CD4-positive, alpha-beta T cell treated with Interleukin-17A for 1 hour (primary cell): ENCODE measurements at regions not wholly inside any gene's neighbourhood (a gene's known extent, or its start where the extent isn't known, plus 50 kb on each side); places are given as distances from the start of the nearest gene placed in this dataset.
A peak's percentile ranks its signal among the peaks of the same experiment; 100 is the strongest.
"Not testable (repeated sequence)": the region's sequence is repeated elsewhere in the genome, so short reads cannot be mapped to it uniquely, and the experiment has no call there.

ENCODE experiments used
- DNase-seq: peaks from one replicate; pipeline ENCODE4 v3.0.0-alpha.2; 2020

GRCh38 chrX:5695971-5696370, 532.7 kb downstream of the NLGN4X start:
- DNase-seq, result no peak

DNA sequence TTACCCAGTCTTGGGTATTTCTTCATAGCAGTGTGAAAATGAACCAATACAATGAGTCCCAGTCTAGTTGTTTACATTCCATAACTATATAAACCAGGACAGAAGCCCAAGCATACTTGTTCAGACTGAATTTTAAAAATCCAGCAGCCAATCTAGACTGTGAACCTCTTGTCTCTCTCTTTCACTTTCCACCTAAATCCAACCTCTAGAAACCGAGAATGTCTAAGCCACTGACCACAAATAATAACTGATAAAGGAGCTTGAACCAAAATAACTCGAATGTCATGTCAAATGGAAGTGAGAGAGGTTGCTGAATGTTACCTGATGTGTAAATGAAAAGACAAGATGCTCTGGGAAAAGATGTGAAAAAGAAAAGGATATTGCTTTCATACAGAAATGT, 544.7 kb downstream of the NLGN4X start:
- no peak for DNase-seq

- no peak for DNase-seq
Observed at GRCh38 chrX:5681159-5681558, 547.5 kb downstream of the NLGN4X start.

DNA sequence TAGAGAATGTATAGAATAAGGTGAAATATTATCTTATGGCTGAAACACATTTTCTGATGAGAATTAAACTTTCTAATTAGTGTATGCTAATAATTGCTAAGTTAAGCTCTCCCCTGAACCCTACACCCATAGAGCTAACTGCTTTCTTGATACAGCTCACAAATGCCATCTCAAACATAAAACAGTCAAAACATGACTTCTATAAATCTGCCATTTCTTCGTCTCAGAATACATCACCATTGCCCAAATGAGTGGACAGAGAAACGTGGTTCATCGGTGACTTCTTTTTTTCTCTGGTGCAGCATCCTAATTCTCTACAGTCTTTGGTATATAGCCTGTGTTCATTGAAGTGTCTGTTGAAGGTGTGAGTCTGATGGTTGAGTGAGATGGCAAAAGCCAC, 554.6 kb downstream of the NLGN4X start:
- DNase-seq, result no peak

- DNase-seq, result no peak
Observed at GRCh38 chrX:5672099-5672498, 556.6 kb downstream of the NLGN4X start.

GRCh38 chrX:5666689-5667088, 562.0 kb downstream of the NLGN4X start:
- not testable (repeated sequence) for DNase-seq

DNA sequence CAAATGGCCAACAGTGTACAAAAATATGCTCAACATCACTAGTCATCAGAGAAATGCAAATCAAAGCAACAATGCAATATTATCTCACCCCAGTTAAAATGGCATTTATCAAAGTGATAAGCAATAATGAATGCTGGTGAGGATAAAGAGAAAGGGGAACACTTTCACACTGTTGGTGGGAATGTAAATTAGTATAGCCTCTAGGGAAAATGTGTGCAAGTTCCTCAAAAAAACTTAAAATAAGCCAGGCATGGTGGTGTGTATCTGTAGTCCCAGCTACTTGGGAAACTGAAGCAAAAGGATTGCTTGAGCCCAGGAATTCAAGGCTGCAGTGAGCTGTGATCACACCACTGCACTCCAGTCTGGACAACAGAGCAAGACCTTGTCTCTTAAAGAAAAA, 572.1 kb downstream of the NLGN4X start:
- no peak for DNase-seq

GRCh38 chrX:5650904-5651303, 577.8 kb downstream of the NLGN4X start:
- no peak for DNase-seq

GRCh38 chrX:5648941-5649568, 579.6 kb downstream of the NLGN4X start:
- DNase-seq, result no peak

- DNase-seq, result no peak
Observed at GRCh38 chrX:5646818-5647217, 581.8 kb downstream of the NLGN4X start.

GRCh38 chrX:5644776-5645175, 583.9 kb downstream of the NLGN4X start:
- no peak for DNase-seq

- DNase-seq, result no peak
Observed at GRCh38 chrX:5640071-5640470, 588.6 kb downstream of the NLGN4X start.

- no peak for DNase-seq
Observed at GRCh38 chrX:5638572-5638971, 590.1 kb downstream of the NLGN4X start.

GRCh38 chrX:5632887-5633286, 595.8 kb downstream of the NLGN4X start:
- no peak for DNase-seq

DNA sequence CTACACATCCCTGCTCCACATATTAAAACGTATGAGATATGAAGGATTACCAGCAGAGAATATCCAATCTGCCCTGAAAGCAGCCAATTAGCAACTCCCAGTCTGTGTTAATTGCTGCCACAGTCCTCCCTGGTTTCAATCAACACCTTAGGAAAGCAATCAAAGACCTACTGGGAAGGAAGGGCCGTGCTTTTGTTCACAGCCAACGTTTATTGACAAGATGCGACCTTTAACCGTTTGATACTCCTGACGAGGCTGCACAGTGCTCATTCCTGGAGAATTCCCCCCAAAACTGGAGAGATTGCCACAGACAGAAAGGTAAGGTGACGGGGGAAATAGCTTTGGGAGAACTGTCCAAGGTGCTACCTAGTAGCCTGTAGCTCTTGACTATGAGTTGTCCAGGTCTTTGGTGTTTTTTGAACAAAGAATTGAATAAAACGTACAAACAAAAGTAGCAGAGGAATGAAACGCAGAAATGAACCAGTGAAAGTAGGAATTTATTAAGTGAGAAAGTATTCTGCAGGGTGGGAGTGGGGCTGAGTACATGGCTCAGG, 596.5 kb downstream of the NLGN4X start:
- no peak for DNase-seq

- no peak for DNase-seq
Observed at GRCh38 chrX:5617666-5618065, 611.0 kb downstream of the NLGN4X start.

DNA sequence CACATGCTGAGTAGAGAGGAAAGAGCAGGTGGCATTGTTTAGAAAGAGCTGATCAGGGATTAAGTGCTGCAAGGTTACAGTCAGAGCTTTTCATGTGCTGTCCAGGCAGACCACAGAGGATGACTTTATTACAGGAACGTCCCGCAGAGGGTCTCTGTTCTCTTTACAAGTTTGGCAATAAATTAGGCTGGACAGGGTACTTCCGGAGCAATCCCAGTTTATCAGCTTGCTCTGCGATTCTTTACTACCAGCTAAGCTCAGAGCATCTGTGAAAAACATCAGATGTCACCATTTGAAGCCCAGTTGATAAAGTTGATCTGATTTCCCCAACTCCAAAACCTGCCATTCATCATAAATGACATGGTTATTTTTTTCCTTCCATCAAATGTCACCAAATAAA, 633.1 kb downstream of the NLGN4X start:
- no peak for DNase-seq

DNA sequence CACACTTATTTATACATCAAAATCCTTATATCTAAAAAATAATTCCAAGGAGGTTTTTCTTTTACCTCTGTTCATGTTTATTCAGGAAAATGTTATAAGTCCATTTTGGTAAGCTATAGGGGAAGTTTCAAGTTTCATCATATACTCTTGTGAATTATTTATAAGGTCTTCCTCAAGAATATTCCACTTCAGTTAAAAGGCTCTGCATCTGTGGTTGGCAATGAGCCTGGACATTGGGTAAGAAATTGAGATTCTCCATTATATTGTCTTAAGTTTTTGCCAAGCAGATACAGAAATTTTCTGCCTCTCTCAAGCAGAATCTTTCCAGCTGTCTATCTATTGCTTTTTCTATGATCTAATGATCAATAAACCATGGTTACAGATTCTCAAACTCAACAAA, 641.9 kb downstream of the NLGN4X start:
- DNase-seq, result no peak

DNA sequence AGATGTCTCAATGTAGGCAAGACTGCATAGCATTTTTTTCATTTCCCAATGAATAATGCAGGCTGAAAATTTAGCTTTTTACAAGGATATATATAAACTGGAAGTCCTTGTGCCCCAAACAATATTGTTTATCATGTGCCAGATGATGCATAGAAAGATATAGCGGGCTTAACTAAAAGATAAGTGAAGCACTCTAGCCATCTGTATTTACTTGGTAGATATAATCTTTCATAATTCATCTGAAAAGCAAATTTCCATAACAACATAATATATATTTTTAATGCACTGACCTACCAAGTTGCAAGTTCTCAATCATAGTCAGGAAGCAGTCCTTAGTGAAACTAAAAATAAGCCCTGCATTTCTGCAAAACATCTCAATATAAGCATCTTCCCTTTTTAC, 653.3 kb downstream of the NLGN4X start:
- no peak for DNase-seq

DNA sequence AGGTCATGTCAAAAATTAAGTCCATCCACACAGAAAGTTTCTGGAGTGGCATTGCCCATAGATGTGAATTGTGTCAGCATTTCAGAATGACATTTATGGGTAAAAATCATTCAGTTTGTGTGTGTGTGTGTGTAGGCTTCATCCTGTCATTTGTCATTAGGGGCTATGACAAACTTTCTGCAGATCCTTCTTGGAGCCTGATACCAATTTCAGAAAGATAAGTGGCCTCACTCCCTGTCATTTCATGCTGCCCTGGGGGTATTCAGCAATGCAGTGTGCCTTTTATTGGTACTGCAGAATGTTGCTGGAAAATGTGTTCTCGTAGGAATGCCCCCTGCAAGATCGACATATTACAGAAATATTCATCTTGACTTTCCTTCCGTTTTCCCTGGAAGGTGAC, 659.7 kb downstream of the NLGN4X start:
- peak; percentile 0 for DNase-seq

DNA sequence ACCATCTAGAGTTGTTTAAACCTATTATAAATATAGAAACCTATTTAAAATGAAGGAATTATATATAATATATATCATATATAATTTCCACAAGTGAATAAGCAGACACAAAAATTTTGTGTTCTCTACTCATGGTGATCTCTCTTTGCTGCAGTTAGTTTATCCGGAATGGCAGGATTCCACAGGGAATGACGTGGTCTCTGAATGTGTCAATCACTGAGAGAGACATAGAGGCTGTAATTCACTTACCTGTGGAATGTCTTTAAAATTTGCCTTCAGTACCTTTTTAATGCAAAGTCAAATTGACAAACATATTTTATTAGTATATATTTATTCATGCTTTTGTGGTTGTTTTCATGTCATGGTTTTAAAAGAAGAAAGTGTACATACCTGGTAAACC, 669.3 kb downstream of the NLGN4X start:
- no peak for DNase-seq

GRCh38 chrX:5549512-5549911, 679.2 kb downstream of the NLGN4X start:
- no peak for DNase-seq

DNA sequence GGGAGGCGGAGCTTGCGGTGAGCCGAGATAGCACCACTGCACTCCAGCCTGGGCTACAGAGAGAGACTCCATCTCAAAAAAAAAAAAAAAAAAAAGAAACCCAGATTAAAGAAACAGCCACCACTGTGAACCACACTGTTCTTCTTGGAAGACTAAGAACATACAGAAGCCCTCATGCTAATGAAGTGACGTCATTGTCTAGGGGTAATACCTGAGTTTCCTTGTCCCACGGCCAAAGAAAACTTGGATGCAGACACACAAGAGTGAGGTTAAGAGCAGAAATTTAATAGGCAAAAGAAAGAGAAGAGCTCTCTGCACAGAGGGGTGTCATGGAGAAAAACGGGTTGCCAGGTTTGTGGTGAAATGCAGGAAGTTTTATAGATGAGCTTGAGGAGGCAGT, 691.6 kb downstream of the NLGN4X start:
- DNase-seq, result no peak

DNA sequence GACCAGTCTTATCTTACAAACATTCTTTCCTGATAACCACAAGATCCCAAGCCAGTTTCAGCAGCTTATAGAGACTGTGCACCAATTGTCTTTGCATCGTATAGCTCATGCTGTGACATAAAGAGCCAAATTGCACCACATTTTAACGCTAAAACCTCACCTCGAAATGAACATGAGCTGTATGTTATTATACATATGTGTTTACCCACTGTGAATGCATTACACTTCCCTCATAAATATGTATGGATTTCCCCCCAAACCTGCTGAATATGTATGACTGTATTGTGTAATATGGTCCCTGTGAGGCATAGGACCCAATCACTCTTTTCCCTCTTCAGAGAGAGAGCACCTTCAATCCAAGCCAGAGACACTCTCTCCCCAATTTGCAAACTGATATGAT, 692.4 kb downstream of the NLGN4X start:
- no peak for DNase-seq

DNA sequence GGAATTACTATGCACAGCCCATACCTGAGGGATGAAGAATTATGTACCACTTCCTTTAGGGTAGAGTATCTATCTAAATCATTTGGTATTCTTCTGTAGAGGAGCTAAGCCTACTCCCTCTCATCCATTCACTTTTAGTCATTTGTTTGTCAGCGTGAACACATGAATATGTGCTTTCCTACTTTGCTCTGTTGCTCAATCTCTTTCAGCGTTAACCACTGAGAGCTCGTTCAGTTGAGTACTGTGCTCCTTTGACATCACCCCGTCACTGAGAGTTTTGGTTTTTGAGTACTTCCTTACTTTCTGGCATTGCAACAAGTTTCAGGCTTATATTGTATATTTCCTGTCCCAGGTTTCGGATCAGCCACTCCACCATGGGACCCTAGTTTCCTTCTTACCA, 700.6 kb downstream of the NLGN4X start:
- no peak for DNase-seq
